Epithelial cell of prostate (primary cell): ENCODE measurements at regions not wholly inside any gene's neighbourhood (a gene's known extent, or its start where the extent isn't known, plus 50 kb on each side); places are given as distances from the start of the nearest gene placed in this dataset.
A peak's percentile ranks its signal among the peaks of the same experiment; 100 is the strongest.
"Not testable (repeated sequence)": the region's sequence is repeated elsewhere in the genome, so short reads cannot be mapped to it uniquely, and the experiment has no call there.

ENCODE experiments used
- DNase-seq: peaks from one replicate; pipeline ENCODE4 v3.0.0-alpha.2; 2011; ENCODE audit warnings: low read depth, low spot score
- H3K27ac ChIP-seq: fragments of 450-650 bp; 2 replicates; pipeline ENCODE4 v1.5.1; 2017; ENCODE audit warnings: mild to moderate bottlenecking

DNA sequence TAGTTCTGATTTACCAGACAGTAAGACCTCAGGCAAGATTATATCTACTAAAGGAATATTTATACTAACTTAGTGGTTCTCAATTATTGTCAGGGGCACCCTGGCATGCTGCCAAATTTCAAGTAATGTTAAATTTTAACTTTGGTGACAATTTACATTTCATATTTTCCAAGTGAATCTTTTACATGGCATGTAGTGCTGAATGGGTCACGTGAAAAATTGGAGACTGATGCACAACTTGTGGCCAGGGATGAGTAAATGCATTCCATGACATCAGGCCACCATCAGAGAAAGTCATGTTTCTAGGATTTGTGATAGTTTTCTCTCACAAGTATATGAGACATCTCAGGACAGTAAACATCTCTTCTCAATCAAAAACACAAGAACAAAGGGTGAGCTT is 202.6 kb upstream of the SOX21 start:
- H3K27ac ChIP-seq: no peak overlapping the region
- no peak for DNase-seq

DNA sequence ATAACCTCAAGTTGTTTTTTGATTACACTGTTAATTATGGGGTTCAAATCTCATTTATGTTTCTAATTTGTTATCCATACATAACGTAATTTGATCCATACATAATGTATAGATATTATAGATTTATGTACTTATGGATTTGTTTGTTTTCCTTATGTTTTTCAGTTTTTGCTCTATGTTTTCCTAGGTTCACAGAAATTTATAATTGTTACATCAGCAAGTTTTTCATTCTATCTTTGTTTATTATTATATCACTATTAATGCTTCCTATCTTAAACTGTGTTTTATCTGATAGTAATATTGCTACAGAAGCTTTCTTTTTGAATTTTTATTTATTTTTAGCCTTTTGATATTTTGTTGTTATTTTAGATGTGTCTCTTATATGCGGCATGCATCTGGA is 194.3 kb upstream of the SOX21 start:
- no peak overlapping the region for H3K27ac ChIP-seq
- no peak for DNase-seq

DNA sequence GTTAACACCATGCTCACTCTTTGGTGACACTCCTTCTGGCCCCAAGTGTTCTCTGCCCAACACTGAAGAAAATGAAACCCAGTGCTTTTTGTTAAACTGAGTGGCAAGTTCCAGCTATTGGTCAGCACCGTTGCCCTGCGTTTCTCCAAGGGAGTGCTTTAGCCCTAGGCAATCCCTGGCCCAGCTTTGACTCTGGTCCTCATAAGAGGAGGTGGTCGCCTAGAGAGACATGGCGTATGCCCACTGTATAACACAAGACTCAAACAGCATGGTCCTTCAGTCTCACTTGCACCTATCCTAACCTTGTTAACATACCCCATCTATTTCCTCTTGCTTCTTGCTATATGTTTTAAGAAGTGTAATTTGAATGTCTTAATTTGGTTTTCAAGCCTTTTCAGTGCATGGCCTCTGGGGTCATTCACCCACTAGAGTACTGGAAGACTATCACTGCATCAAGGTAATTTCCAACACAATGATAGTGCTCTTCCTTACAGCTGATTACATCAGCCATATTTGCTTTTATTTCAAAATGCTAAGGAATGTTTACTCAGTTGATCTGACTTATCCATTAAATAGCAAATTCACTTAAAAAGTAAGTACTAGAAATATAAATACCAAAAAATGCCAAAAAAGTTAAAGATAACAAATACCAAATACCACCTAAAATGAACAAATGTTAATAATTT is 190.5 kb upstream of the SOX21 start:
- no peak overlapping the region for H3K27ac ChIP-seq
- DNase-seq: no peak

DNA sequence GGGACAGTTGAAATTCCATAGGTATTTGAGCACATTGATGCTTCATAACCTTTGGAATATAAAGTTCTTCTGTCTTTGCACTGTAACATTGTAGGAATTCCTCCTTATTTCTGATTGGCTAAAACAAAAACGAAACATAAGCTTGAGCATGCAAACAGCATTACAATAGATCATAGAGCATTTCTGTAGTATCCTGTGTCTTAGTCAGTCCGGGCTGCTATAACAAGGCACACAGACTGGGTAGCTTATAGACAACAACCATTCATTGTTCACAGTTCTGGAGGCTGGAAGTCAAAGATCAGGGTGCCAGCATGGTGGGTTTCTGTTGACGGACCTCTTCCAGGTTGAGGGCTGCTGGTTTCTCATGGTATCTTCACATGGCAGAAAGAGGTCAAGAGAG is 188.7 kb upstream of the SOX21 start:
- no peak for DNase-seq
- no peak overlapping the region for H3K27ac ChIP-seq

DNA sequence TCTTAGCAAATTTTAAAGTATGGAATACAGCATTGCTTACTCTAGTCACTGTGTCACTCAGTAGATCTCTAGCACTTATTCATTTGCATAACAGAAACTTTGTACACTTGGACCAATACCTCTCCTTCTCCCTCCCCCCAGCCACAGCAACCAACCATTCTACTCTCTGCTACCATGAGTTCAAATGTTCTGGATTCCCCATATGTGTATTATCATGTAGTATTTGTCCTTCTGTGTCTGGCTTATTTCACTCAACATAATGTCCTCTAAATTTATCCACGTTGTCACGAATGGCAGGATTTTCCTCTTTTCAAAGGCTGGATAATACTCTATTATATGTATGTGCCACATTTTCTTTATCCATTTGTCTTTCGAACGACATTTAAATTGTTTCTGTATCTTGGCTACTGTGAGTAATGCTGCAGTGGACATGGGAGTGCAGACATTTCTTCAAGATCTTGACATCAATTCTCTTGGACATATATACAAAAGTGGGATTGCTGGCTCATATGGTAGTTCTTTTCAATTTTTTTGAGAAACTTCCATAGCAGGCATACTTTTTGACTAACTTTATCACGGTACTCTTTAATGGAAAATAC is 184.5 kb upstream of the SOX21 start:
- DNase-seq: no peak
- no peak overlapping the region for H3K27ac ChIP-seq

DNA sequence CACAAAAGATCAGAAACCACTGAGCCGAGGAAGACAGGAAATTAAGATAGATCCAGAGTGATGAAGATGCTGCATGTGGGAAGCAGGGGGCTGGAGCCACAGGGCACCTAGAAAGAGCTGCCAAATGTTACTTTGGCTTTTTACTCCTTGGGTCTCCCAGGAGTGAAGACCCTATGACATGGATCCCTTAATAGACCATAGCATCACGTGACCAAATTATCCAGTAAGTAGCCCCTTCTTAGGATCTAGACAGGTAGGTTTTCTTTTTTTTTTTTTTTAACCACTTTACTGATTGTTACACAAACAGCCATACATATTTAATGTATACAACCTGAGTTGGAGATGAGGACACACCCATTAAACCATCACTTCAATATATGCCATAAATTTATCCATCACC is 183.9 kb upstream of the SOX21 start:
- no peak for DNase-seq
- no peak overlapping the region for H3K27ac ChIP-seq

DNA sequence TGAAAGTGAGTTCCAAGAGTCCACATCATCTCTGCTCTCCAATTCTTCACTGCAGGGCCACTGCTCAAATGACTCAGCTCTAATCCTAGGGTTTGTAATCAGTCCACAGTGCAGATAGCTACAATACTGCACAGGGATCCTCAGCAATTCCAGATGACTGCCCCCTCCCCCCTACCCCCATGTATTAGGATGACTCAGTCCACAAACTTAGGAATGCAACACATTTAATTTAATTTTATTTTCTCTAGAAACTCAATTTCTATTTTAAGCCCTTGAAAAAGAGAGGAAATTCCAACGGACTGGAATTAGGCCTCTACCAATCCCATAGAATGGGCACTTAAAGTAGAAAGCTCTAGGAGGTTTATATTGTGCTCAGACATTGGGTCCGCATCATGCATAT is 173.8 kb upstream of the SOX21 start:
- H3K27ac ChIP-seq: no peak overlapping the region
- no peak for DNase-seq

DNA sequence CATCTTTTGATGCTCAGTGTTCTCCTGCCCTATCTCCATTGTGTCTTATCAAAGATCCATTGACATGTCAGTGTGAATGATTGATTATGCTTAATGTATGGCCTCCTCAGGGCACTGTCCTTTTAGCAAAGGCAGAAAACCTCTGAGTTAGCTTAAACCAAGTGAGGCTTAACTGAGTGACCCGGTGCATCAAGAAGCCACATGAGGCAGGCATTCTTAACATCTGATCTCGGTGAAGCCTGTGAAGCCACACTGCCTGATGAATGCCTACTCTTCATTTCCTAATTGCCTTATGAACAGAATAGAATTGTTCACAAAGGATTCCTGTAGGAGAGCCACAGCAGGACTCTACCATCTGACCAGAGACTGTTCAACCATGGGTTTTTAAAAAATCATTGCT is 168.1 kb upstream of the SOX21 start:
- H3K27ac ChIP-seq: no peak overlapping the region
- no peak for DNase-seq

DNA sequence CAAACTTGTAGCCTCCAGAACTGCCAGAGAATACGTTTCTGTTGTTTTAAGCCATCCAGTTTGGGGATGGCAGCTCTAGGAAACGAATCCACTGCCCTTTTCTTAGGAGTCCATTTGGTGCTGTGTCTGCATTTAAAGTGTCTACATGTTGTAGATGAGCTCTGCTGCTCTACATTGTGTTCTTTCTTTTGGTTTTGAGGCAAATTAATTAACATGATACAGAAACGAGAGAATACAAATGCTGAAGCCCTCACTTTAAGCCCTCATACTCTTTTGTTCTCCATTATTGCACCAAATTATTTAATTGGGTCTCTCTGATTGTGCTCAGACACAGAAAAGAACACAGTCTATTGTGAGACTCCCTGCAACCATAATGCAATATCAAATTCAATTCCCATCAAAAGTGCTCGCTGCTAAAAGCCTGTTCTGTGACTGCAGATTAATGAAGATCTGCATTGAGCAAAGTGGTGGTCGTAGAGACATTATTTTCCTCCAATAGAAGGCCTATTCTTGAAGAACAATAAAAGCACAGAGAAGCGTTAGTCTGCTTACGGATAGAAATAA is 166.3 kb upstream of the SOX21 start:
- DNase-seq: no peak
- no peak overlapping the region for H3K27ac ChIP-seq

DNA sequence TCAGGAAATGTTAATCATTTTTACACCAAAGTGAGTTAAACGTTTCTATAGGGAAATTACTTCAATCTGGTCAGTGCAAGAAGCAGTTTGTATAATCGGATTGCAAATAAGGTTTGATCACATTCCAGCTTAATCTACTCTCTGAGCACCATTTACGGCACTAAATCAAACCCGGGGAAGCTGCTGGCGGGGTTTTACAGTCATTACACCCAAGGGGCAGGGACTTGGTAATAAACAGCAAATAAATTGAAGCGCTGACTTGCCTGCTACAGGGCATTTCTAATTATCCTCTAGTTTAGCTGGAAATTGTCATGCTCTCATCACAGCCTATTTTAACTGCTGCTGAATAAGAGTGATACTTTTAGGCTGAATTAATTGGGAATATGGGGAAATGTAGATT is 152.1 kb upstream of the SOX21 start:
- no peak for DNase-seq
- H3K27ac ChIP-seq: no peak overlapping the region

DNA sequence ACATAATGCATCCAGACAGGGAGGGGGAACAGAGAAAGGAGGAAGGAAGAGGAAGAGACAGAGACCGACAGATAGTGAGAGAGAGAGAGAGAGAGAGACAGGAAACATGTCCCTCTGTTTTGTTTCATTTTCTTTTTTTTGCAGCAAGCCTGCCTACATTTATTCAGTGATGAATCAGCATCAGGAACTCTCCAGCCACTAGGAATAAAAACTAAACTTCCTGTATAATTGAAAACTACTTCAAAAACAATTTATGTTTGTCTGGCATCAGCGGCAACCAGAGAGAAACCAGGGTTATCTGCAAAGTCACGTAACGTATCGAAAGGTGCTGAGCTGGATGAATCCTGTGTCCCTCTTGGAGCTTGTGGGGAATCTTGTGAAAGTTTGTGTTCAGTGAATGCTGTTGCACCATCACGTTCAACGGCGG is 148.6 kb upstream of the SOX21 start:
- no peak for DNase-seq
- H3K27ac ChIP-seq: no peak overlapping the region

DNA sequence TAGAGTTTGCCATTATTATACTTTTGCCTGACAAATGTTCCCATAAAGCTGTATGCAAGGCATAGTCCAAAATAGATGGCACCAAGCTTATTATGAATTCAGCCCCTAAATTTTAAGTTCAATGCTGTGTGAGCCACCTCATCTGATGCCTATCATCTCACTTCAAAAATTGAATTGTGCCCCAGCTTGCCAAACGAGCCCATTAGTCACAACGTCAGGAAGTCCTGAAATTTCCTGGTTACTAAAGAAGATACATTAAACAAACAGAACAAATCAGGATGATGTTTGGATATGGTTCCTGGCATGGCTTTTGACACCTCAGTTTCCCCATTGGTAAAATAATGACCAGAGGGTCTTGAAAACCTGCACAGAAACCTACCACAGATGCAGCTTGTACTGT is 147.5 kb upstream of the SOX21 start:
- DNase-seq: no peak
- no peak overlapping the region for H3K27ac ChIP-seq

DNA sequence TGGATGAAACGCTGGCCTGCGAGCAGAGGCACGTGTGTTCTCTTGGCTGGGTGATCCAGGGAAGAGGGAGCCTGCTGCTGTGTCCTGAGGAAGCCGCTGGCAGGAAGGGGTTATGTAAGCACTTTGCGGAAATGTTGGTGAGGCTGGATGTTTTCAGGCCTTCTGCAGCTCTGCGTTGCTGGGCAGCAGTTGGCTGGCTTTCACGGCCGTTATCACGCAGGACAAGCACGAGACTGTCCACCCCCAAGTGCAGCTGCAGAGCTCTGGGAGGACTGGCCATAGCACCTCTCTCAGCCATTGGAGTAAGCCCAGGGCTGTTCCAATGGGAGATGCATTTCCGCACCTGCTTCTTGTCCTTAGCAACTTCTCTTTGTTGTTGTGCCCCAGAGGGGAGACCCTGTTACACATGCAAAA is 146.9 kb upstream of the SOX21 start:
- no peak for DNase-seq
- no peak overlapping the region for H3K27ac ChIP-seq

DNA sequence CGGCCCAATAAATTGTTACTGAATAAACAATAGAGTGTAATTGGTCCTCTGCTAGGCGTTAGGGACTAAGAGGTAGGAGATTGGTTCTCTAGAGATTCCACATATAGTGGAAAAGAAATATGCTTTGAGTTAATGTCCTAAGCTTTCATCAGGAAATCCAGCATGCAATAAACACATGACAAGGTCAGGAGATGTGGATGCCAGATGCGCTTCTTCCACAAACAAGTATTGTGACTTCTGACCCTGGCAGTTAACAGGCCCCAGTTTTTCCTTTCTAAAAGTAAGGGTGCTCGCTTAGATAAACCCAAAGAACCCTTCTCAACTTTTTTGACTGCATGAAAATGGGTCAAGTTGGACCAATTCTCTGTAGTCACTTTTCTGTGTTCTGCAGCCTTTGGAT is 146.5 kb upstream of the SOX21 start:
- no peak overlapping the region for H3K27ac ChIP-seq
- DNase-seq: no peak

DNA sequence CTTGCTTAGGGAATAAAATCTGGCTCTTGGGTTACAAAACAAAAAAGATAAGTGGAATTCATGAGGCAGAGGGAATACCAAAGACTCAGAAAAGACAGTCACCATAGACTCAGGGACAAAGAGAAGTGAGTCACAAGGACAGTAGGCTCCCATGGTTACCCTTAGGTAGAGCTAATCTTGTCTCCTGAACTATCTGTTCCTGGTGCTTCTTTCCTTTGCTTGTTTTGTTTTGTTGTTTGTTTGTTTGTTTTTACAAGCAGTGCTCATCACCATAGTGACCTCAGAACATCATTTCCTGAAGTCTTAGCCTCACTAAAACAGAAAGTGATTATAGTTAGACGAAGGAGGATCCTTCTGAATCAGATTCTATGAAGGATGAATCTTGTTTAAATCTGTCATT is 142.3 kb upstream of the SOX21 start:
- H3K27ac ChIP-seq: no peak overlapping the region
- no peak for DNase-seq

DNA sequence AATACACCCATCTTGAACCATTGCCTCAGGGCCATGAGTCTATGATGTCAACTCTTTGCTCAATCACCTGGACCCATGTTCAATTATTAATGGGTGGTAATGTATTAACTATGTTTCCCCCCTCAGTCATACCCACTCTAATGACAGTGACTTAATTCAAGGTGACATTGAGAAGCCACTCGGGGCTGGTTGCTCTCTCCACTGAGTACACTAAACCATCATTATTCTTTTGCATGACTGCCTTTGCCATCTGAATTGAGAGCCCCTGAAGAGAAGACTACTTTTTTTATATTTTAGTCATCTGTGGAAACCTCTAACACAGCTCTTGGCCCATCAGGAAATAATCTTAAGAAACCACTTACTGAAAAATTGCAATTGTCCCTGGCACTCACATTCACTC is 139.2 kb upstream of the SOX21 start:
- H3K27ac ChIP-seq: no peak overlapping the region
- DNase-seq: no peak

DNA sequence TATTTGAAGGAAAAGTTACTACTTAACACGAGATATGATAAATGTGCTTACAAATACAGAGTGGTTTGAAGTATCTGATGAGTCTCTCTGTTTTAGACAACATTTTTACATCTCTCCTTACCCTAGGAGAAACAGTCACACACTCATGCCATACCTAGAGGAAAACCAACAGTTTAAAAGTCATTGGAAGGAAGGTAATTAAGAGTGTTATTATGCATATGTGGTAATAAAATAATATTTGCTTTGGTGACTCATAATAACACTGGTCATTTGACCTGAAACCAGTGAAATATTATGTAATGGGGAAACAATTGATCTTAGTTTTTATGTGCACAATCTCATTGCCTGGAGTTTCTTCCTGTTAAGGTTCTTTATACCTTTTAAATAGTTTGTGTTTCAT is 136.9 kb upstream of the SOX21 start:
- H3K27ac ChIP-seq: no peak overlapping the region
- DNase-seq: peak; percentile 34

DNA sequence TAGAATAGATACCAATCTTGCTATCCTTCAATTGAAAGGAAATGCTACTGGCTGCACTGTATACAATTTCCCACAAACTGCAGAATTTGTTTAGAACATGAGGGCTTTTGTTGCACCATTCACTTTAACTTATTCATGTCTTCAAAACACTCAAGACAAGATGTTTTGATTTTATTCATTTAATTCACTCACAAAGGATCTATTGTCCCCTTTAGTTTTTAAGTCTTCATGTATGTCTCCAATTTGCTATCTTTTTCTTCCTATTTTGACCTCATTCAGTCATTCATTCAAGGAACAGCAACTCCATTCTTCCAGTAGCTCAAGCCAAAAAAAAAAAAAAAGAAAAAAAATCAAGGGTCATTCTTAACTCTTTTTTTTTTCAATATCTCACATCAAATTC is 130.6 kb upstream of the SOX21 start:
- no peak for DNase-seq
- H3K27ac ChIP-seq: no peak overlapping the region

DNA sequence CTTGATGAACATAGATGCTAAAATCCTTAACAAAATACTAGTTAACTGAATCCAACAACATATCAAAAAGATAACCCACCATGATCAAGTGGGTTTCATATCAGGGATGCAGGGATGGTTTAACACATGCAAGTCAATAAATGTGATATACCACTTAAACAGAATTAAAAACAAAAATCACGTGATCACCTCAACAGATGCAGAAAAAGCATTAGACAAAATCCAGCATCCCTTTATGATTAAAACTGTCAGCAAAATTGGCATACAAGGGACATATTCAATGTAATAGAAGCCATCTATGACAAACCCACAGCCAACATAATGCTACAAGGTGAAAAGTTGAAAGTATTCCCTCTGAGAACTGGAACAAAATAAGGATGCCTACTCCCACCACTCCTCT is 124.7 kb upstream of the SOX21 start:
- not testable (repeated sequence) for H3K27ac ChIP-seq, DNase-seq

DNA sequence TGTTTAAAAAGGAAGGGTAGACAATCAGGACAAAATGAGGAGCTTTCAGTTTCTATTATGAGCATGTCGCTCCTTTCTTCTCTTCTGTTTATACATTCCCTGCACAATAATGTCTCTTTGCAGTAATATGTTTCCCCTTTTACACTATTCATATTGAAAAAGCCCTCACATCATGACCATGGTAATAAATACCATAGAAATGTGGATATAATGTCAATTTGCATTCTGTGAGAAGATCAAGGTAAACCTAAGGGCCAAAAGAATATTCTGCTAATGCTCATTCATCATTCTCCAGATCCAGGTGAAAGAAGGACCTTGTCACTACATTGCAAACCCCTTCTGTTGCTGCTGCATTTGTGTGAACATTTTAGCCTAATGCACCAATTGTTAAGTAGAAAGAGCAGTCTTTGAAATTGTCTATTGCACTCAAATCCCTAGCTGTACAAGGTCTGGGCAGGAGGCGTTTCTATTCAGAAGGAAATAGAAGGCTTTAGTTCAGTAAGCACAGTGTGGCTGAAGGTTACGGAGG is 117.6 kb upstream of the SOX21 start:
- DNase-seq: no peak
- H3K27ac ChIP-seq: no peak overlapping the region

DNA sequence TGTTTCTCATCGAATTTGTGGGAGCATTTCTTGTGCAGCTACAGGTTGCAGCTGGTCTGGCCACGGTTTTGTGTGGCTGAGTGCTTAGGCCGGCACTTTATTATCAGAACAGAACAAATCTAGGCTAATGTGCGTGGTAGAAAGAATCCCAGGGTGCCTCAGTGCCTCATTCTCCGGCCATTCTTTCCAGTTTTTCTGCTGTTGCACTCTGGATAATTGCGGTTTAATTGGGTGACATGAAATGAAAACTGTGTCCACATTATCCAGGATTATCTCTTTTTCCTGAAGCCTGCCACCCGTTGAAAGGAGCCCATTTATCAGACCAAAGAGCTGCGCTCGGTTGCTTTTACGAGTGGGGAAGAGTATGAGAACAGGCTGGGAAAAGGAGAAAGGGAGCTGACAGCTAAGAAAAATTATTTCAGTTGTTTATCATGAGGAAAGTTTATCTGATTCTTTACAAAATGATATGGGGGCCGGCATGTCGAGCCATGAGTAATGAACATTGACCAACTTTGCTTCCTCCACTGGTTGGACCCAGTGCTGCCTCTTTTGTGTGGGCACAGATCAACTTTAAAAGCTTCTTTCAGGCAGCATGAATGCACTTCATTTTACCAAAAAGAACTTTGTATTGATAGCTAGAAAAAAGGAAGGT is 117.0 kb upstream of the SOX21 start:
- no peak for DNase-seq
- no peak overlapping the region for H3K27ac ChIP-seq
